OCI-LY7 (cell line): ENCODE measurements at regions not wholly inside any gene's neighbourhood (a gene's known extent, or its start where the extent isn't known, plus 50 kb on each side); places are given as distances from the start of the nearest gene placed in this dataset.

Experiments used
- BruUV-seq: library from RNA; stranded (reverse); fragments of 400-500 nt; replicated peaks from 2 replicates; lab custom pipeline; 2021; lab: Mats Ljungman, UMichigan
- CTCF ChIA-PET: fragments of 300-600 bp; sonication (Branson Sonifier 250); formaldehyde crosslinking; loops from one replicate; lab custom pipeline; 2022; ENCODE audit warnings: antibody characterized with exemption; ENCODE audit not compliant: unreplicated experiment; lab: Charles Lee
- POLR2A ChIA-PET: fragments of 300-600 bp; sonication (Branson Sonifier 250); formaldehyde crosslinking; loops from one replicate; lab custom pipeline; 2022; ENCODE audit warnings: antibody characterized with exemption; lab: Charles Lee
- DNase-seq: peaks from one replicate; pipeline ENCODE4 v3.0.0-alpha.2; 2015; ENCODE audit warnings: low spot score
- H2AFZ ChIP-seq: fragments of 200-600 bp; sonication (generic), shearing (Covaris generic); 2 replicates; pipeline ENCODE4 v1.6.1; 2014; ENCODE audit warnings: mild to moderate bottlenecking, antibody characterized with exemption, low read length, moderate library complexity
- H3K27ac ChIP-seq: fragments of 200-600 bp; sonication (generic); 2 replicates; pipeline ENCODE4 v1.5.1; 2014; ENCODE audit warnings: mixed run types, low read depth, mild to moderate bottlenecking, moderate library complexity, low read length, inconsistent platforms; ENCODE audit not compliant: poor library complexity, severe bottlenecking
- H3K36me3 ChIP-seq: fragments of 200-600 bp; sonication (generic); 2 replicates; pipeline ENCODE4 v1.6.1; 2014; ENCODE audit warnings: mild to moderate bottlenecking, antibody characterized with exemption, low read length, moderate library complexity, mixed read lengths; ENCODE audit not compliant: insufficient read depth
- H3K4me1 ChIP-seq: fragments of 200-600 bp; sonication (generic); 2 replicates; pipeline ENCODE4 v1.5.1; 2014; ENCODE audit warnings: mild to moderate bottlenecking, low read length; ENCODE audit not compliant: insufficient read depth, poor library complexity, severe bottlenecking
- H3K4me2 ChIP-seq: fragments of 200-600 bp; sonication (generic); 2 replicates; pipeline ENCODE4 v1.6.1; 2014; ENCODE audit warnings: mild to moderate bottlenecking, low read length
- H3K4me3 ChIP-seq: fragments of 200-600 bp; sonication (generic); 2 replicates; pipeline ENCODE4 v1.5.1; 2014; ENCODE audit warnings: mild to moderate bottlenecking, low read depth, low read length; ENCODE audit not compliant: poor library complexity, severe bottlenecking
- H3K79me2 ChIP-seq: fragments of 200-600 bp; sonication (generic); 2 replicates; pipeline ENCODE4 v1.6.1; 2016; ENCODE audit warnings: low read depth, mild to moderate bottlenecking, low read length, moderate library complexity, mixed read lengths; ENCODE audit not compliant: insufficient read depth
- H3K9me2 ChIP-seq: fragments of 200-600 bp; sonication (generic); 2 replicates; pipeline ENCODE4 v1.6.1; 2016; ENCODE audit warnings: mild to moderate bottlenecking, low read length, mixed read lengths; ENCODE audit not compliant: insufficient read depth
- H3K9me3 ChIP-seq: fragments of 200-600 bp; sonication (generic); 2 replicates; pipeline ENCODE4 v1.6.1; 2014; ENCODE audit warnings: mild to moderate bottlenecking, mixed run types, low read length, mixed read lengths
- H4K20me1 ChIP-seq: fragments of 200-600 bp; sonication (generic); 2 replicates; pipeline ENCODE4 v1.6.1; 2014; ENCODE audit warnings: mild to moderate bottlenecking, antibody characterized with exemption, low read length, moderate library complexity, mixed read lengths; ENCODE audit not compliant: insufficient read depth
- EZH2phosphoT487 ChIP-seq: fragments of 200-600 bp; sonication (generic); IDR thresholded peaks from 2 replicates; pipeline ENCODE4 v1.6.1; 2018; ENCODE audit warnings: low read depth, borderline replicate concordance, mild to moderate bottlenecking, mixed run types, antibody characterized with exemption, low read length, moderate library complexity, mixed read lengths
- intact Hi-C: fragments of 100-400 bp; cut with micrococcal nuclease; formaldehyde crosslinking; loops from one replicate; pipeline ENCODE4 v1.10.0; 2022; ENCODE audit not compliant: unreplicated experiment
- TF ChIP-seq, protein P1 (sequence below): fragments of 200-600 bp; sonication (generic); conservative IDR thresholded peaks from 2 replicates; pipeline ENCODE4 v1.5.1; 2014; ENCODE audit warnings: mild to moderate bottlenecking, antibody characterized with exemption, low read length, moderate library complexity, mixed read lengths

DNA sequence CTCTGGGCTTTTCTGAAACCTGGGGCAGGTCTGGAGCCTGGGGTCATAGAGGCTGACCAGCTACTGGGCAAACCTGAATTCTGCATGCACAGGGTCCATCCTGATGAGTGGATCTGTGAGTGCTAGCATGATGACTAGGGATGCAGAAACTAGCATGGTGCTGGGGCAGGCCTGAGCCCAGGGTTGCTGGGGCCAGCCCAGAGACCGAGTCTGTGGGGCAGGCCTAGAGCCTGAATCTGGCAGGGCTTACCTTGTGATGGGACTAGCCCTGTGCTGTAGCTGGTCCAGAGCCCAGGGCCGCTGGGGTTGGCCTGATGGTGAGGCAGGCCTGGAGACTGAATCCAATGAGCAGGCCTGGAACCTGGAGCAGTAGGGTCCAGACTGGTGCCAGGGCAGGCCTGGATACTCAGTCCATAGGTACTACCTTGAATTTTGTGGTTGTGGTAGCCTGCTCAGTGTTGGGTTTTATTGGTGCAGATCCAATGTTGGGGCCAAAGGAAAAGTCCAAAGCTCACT is 313.5 kb downstream of the TLR4 start:
- no peaks in the 10 kb centered on the region for H4K20me1 ChIP-seq
- no peak overlapping the region for H3K4me2 ChIP-seq
- BruUV-seq: no TSS peak
- no peaks in the 10 kb centered on the region for H3K4me1 ChIP-seq
- H2AFZ ChIP-seq: no peak overlapping the region
- no peaks in the 10 kb centered on the region for H3K9me2 ChIP-seq
- H3K27ac ChIP-seq: no peak overlapping the region
- H3K4me3 ChIP-seq: no peak overlapping the region
- no peaks in the 10 kb centered on the region for H3K9me3 ChIP-seq
- TF ChIP-seq, protein P1, sequence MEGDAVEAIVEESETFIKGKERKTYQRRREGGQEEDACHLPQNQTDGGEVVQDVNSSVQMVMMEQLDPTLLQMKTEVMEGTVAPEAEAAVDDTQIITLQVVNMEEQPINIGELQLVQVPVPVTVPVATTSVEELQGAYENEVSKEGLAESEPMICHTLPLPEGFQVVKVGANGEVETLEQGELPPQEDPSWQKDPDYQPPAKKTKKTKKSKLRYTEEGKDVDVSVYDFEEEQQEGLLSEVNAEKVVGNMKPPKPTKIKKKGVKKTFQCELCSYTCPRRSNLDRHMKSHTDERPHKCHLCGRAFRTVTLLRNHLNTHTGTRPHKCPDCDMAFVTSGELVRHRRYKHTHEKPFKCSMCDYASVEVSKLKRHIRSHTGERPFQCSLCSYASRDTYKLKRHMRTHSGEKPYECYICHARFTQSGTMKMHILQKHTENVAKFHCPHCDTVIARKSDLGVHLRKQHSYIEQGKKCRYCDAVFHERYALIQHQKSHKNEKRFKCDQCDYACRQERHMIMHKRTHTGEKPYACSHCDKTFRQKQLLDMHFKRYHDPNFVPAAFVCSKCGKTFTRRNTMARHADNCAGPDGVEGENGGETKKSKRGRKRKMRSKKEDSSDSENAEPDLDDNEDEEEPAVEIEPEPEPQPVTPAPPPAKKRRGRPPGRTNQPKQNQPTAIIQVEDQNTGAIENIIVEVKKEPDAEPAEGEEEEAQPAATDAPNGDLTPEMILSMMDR: no peak
- H3K36me3 ChIP-seq: no peaks in the 10 kb centered on the region
- ChIA-PET POLR2A (no interaction called here), CTCF (no interaction called here)
- no peaks in the 10 kb centered on the region for H3K79me2 ChIP-seq
- no peak for DNase-seq
- intact Hi-C loops: no loop called here

DNA sequence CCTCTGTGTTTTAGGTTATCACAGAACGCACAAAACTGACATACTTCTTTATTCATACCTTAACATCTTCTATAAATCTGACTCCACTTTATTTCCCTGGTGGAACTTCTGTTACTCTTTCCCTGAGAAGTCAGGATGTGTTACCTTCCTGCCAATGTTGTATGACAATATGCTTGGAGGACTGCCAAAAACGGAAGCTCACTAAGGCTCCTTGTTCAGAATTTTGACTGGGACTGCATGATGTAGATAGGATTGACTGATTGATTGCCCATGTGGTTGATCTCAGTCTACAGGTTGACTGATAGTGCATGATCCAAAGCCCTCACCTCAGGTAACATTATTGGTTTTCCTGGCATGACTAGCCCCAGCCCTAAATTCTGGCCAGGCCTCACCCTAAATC is 319.4 kb downstream of the TLR4 start:
- TF ChIP-seq, protein P1: no peak
- TF ChIP-seq EZH2phosphoT487: no peak
- Histone ChIP-seq H3K9me3 (no peaks in the 10 kb centered on the region), H3K79me2 (no peaks in the 10 kb centered on the region), H3K9me2 (no peaks in the 10 kb centered on the region), H3K36me3 (no peaks in the 10 kb centered on the region), H3K27ac (no peak overlapping the region), H4K20me1 (no peaks in the 10 kb centered on the region), H3K4me3 (no peak overlapping the region), H3K4me2 (no peak overlapping the region), H2AFZ (no peak overlapping the region), H3K4me1 (no peaks in the 10 kb centered on the region)
- intact Hi-C loops: no loop called here
- ChIA-PET POLR2A (interaction anchor here (0.7 kb wide), 1 partner anchor 40 kb away, joined by 3 read pairs; no protein-coding TSS in a partner anchor), CTCF (no interaction called here)
- no TSS peak for BruUV-seq
- no peak for DNase-seq

DNA sequence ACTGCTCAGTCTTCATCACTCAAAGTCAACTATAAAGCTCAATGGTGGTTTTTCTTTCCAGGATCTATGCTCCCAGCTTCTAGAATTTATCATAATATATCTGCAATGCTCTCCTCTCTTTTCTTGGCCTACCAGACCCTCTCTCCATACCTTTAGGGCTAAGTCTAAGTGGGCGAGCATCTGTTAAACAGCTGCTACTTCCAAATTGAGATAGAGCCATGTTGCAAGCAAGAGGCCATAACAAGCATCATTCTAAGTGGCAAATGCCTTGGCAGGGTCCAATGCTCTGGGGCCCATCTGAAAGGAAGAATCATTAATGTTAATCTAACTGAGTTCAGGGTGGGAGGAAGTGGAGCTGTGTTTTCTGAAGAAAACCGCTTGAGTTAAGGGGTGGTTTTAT is 324.0 kb downstream of the TLR4 start:
- Histone ChIP-seq H3K4me3 (no peak overlapping the region), H4K20me1 (no peaks in the 10 kb centered on the region), H3K27ac (no peak overlapping the region), H2AFZ (no peak overlapping the region), H3K36me3 (no peaks in the 10 kb centered on the region), H3K79me2 (no peaks in the 10 kb centered on the region), H3K9me2 (no peaks in the 10 kb centered on the region), H3K9me3 (no peaks in the 10 kb centered on the region), H3K4me1 (no peaks in the 10 kb centered on the region), H3K4me2 (no peak overlapping the region)
- TF ChIP-seq EZH2phosphoT487: no peak
- TF ChIP-seq, protein P1: no peak
- CTCF ChIA-PET: no interaction called here
- BruUV-seq: no TSS peak
- intact Hi-C loops: no loop called here
- POLR2A ChIA-PET: no interaction called here
- DNase-seq: no peak
